Peyer's patch (tissue), 4 donors: ENCODE measurements at regions not wholly inside any gene's neighbourhood (a gene's known extent, or its start where the extent isn't known, plus 50 kb on each side); places are given as distances from the start of the nearest gene placed in this dataset.

Source experiments
- DNase-seq, 3 donors: peaks; one replicate each; pipeline ENCODE4 v3.0.0-alpha.2; 2017 to 2019
- H3K27ac ChIP-seq, 4 donors: fragments of 200-600 bp; sonication (generic); one replicate each; pipeline ENCODE4 v1.5.1; 2016 to 2019
- H3K27me3 ChIP-seq, 2 donors: fragments of 200-600 bp; sonication (generic); one replicate each; pipeline ENCODE4 v1.5.1; 2019
- H3K36me3 ChIP-seq, 3 donors: fragments of 200-600 bp; sonication (generic); one replicate each; pipeline ENCODE4 v1.5.1; 2016 to 2019
- H3K4me1 ChIP-seq, 4 donors: fragments of 200-600 bp; sonication (generic); one replicate each; pipeline ENCODE4 v1.5.1; 2016 to 2019
- H3K4me3 ChIP-seq, 4 donors: fragments of 200-600 bp; sonication (generic); 1 replicate in 3 of 4; 2 replicates in 1 of 4; pipeline ENCODE4 v1.5.1; 2016 to 2019; ENCODE audit warnings: mild to moderate bottlenecking in 1 of 4
- H3K9me3 ChIP-seq, 4 donors: fragments of 200-600 bp; sonication (generic); one replicate each; pipeline ENCODE4 v1.5.1; 2016 to 2019; ENCODE audit warnings: mild to moderate bottlenecking in 1 of 4
- CTCF ChIP-seq, 6 experiments: fragments of 450-650 bp in 4 of 6; fragments of 200-600 bp in 2 of 6; sonication (generic) in 1 of 6; IDR thresholded peaks; one replicate each; pipeline ENCODE4 v1.5.1; 2017 to 2019; ENCODE audit warnings: antibody characterized with exemption in 6 of 6, mild to moderate bottlenecking in 3 of 6, moderate library complexity in 1 of 6
- POLR2A ChIP-seq, 2 donors: fragments of 450-650 bp; IDR thresholded peaks; one replicate each; pipeline ENCODE4 v1.5.1; 2017; ENCODE audit warnings: antibody characterized with exemption in 2 of 2, mild to moderate bottlenecking in 2 of 2, moderate library complexity in 2 of 2

GRCh38 chr9:15096972-15097371, 186.7 kb upstream of the FREM1 start:
- H3K9me3 ChIP-seq = no peaks in the 10 kb centered on the region
- no peak overlapping the region for H3K4me3 ChIP-seq
- H3K27me3 ChIP-seq = no peaks in the 10 kb centered on the region
- no peaks in the 10 kb centered on the region for H3K4me1 ChIP-seq
- no peak for TF ChIP-seq CTCF (IDR thresholded peaks at IDR 0.05)
- no peak for TF ChIP-seq POLR2A (IDR thresholded peaks at IDR 0.05)
- H3K36me3 ChIP-seq = no peaks in the 10 kb centered on the region
- no peak for DNase-seq
- no peak overlapping the region for H3K27ac ChIP-seq

GRCh38 chr9:15086778-15087324, 176.6 kb upstream of the FREM1 start:
- H3K27ac ChIP-seq = no peak overlapping the region

GRCh38 chr9:15086156-15086763, 176.0 kb upstream of the FREM1 start:
- DNase-seq = no peak
- Histone ChIP-seq H3K27ac (no peak overlapping the region), H3K9me3 (no peaks in the 10 kb centered on the region), H3K4me1 (no peaks in the 10 kb centered on the region), H3K36me3 (no peaks in the 10 kb centered on the region), H3K27me3 (no peaks in the 10 kb centered on the region), H3K4me3 (no peak overlapping the region)
- TF ChIP-seq CTCF (IDR thresholded peaks at IDR 0.05) (no peak), POLR2A (IDR thresholded peaks at IDR 0.05) (no peak)

More at GRCh38 chr9:15086778-15087324, 176.6 kb upstream of the FREM1 start:
- H3K4me1 ChIP-seq = no peaks in the 10 kb centered on the region
- no peaks in the 10 kb centered on the region for H3K9me3 ChIP-seq
- H3K36me3 ChIP-seq = no peaks in the 10 kb centered on the region
- no peak for TF ChIP-seq POLR2A (IDR thresholded peaks at IDR 0.05)
- no peak for TF ChIP-seq CTCF (IDR thresholded peaks at IDR 0.05)
- no peak overlapping the region for H3K4me3 ChIP-seq
- H3K27me3 ChIP-seq = no peaks in the 10 kb centered on the region
- DNase-seq = no peak

GRCh38 chr9:15081021-15081753, 171.0 kb upstream of the FREM1 start:
- Histone ChIP-seq H3K27me3 (no peaks in the 10 kb centered on the region), H3K9me3 (no peaks in the 10 kb centered on the region), H3K27ac (no peak overlapping the region), H3K36me3 (no peaks in the 10 kb centered on the region), H3K4me3 (no peak overlapping the region), H3K4me1 (no peaks in the 10 kb centered on the region)
- no peak for DNase-seq
- TF ChIP-seq POLR2A (IDR thresholded peaks at IDR 0.05) (no peak), CTCF (IDR thresholded peaks at IDR 0.05) (no peak)

- TF ChIP-seq CTCF (IDR thresholded peaks at IDR 0.05) = no peak
- no peak for TF ChIP-seq POLR2A (IDR thresholded peaks at IDR 0.05)
- H3K27ac ChIP-seq = no peak overlapping the region
Measured at GRCh38 chr9:15080401-15080800, 170.2 kb upstream of the FREM1 start.

More at GRCh38 chr9:15080401-15080800, 170.2 kb upstream of the FREM1 start:
- Histone ChIP-seq H3K27me3 (no peaks in the 10 kb centered on the region), H3K4me3 (no peak overlapping the region), H3K9me3 (no peaks in the 10 kb centered on the region), H3K4me1 (no peaks in the 10 kb centered on the region), H3K36me3 (no peaks in the 10 kb centered on the region)
- no peak for DNase-seq
